ENCODE measurements at regions not wholly inside any gene's neighbourhood (a gene's known extent, or its start where the extent isn't known, plus 50 kb on each side); places are given as distances from the start of the nearest gene placed in this dataset.

- no peak for TF ChIP-seq CTCF (conservative IDR thresholded peaks at IDR 0.05; ENCODE audit: control insufficient read depth, insufficient read depth, low read depth, low read length)
- no peak for DNase-seq (ENCODE audit: low read depth)
- no peak overlapping the region for H3K4me3 ChIP-seq (ENCODE audit: control insufficient read depth, low read depth, low read length)
Observed at GRCh38 chr2:43103093-43103404, 123.4 kb downstream of the ZFP36L2 start.

- no peak overlapping the region for H3K4me3 ChIP-seq (ENCODE audit: control insufficient read depth, low read depth, low read length)
- DNase-seq (ENCODE audit: low read depth) = no peak
- no peak for TF ChIP-seq CTCF (conservative IDR thresholded peaks at IDR 0.05; ENCODE audit: control insufficient read depth, insufficient read depth, low read depth, low read length)
Observed at GRCh38 chr2:43102366-43103092, 123.9 kb downstream of the ZFP36L2 start.

DNA sequence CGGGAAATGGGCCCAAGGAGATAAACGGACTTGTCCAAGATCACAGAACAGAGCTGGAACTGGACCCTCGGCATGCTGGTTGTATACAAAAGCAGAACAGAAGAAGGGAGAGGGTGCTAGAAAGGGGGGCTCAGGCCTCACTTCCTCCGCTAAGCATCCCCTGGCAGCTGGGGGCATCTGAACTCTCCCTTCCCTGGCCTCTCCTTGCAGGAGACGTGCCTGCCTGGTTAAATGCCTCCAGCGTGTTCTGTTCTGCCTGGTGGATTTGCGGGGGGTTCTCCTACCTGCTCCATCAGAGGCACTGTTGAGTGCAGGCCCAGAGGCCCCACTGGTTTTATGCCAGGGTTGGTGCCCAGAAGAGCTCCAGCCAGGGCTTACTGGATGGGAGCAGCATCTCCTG, 124.7 kb downstream of the ZFP36L2 start:
- no peak overlapping the region for H3K4me3 ChIP-seq (ENCODE audit: control insufficient read depth, low read depth, low read length)
- DNase-seq (ENCODE audit: low read depth) = no peak
- TF ChIP-seq CTCF (conservative IDR thresholded peaks at IDR 0.05; ENCODE audit: control insufficient read depth, insufficient read depth, low read depth, low read length) = no peak

DNA sequence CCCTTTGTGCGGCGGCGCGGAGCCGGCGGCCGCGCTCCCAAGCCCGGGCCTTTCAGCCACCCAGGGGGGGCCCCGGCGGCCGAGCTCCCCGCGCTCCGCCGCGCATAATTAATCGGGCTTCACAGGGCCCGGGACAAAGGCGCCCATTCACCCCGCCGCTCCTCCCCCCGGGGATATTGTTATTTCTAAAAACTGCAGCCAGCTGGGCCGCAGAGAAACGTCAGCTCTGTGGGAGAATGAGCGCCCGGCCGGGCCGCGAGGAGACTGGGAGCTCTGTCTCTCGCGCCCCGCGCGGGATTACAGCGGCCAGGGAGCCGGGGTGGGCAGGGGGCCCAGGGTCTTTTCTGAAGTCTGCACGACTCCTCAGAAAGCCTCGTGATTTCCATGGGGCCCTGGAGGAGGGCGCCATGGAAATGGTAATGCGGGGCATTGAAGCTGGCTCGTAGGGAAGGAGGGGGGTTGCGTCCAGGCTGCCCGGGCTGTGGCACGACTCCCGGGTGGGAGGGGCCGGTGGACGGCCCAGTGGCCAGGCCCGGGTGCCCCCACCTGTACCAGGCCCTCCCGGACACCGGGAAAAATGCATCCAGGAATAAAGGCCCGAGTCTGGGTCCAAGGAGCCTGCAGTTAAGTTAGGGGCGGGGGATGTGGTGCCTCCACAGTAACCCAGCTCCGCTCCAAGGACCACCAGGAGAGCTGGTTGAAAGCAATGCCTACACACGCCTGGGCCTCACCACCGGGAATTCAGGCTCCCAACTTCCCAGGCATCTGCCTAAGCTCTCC, 125.3 kb downstream of the ZFP36L2 start:
- H3K4me3 ChIP-seq (ENCODE audit: control insufficient read depth, low read depth, low read length) = no peak overlapping the region
- TF ChIP-seq CTCF (conservative IDR thresholded peaks at IDR 0.05; ENCODE audit: control insufficient read depth, insufficient read depth, low read depth, low read length) = no peak
- DNase-seq (ENCODE audit: low read depth) = no peak

- no peak for TF ChIP-seq CTCF (conservative IDR thresholded peaks at IDR 0.05; ENCODE audit: control insufficient read depth, insufficient read depth, low read depth, low read length)
- DNase-seq (ENCODE audit: low read depth) = no peak
- H3K4me3 ChIP-seq (ENCODE audit: control insufficient read depth, low read depth, low read length) = no peak overlapping the region
Observed at GRCh38 chr2:43100362-43100882, 126.0 kb downstream of the ZFP36L2 start.

DNA sequence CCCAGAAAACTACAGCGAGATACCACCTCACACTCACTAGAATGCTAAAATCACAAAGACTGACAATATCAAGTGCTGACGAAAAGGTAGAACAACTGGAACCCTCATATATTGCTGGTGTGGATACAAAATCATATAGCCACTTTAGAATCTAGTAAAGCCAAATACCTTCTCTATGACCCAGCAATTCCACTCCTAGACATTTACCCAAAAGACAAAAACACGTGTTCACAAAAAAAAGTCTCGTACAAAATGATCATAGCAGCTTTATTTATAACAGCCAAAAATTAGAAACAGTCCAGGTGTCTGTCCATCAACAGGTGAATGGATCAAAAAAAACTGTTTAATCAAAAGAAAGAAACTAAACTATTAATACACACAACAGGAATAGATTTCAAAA, 126.6 kb downstream of the ZFP36L2 start:
- no peak for DNase-seq (ENCODE audit: low read depth)
- no peak for TF ChIP-seq CTCF (conservative IDR thresholded peaks at IDR 0.05; ENCODE audit: control insufficient read depth, insufficient read depth, low read depth, low read length)
- no peak overlapping the region for H3K4me3 ChIP-seq (ENCODE audit: control insufficient read depth, low read depth, low read length)

All from fibroblast of mammary gland (primary cell).